ENCODE measurements at regions not wholly inside any gene's neighbourhood (a gene's known extent, or its start where the extent isn't known, plus 50 kb on each side); places are given as distances from the start of the nearest gene placed in this dataset.

GRCh38 chr10:53537508-53537907 lies 764.9 kb upstream of the MBL2 start:
- no peak for TF ChIP-seq POLR2AphosphoS5 (IDR thresholded peaks at IDR 0.05)
- no peak for TF ChIP-seq CTCF (IDR thresholded peaks at IDR 0.05 in 8 of 11, conservative IDR thresholded peaks at IDR 0.05 in 3 of 11)
- TF ChIP-seq POLR2A (IDR thresholded peaks at IDR 0.05) = no peak
